ENCODE measurements at regions not wholly inside any gene's neighbourhood (a gene's known extent, or its start where the extent isn't known, plus 50 kb on each side); places are given as distances from the start of the nearest gene placed in this dataset.

DNA sequence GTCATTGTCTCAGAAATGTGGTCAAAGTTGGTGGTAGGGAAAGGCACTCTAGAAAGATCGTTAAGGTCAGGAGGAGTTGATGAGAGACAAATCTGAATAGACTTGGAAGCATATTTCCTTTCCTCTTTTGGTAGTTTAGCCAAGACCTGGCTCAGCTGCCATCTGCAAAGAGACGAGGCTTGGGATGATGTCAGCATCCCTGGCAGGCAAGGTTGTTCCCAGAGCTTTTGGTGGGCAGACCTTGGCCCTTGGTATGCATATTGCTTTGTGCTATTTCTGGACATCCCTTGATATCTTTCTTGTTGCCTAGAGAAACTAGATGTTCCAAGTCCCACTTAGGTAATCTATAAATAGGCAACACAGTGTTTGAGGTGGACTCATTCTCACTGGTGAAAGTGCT is 82.4 kb upstream of the NAF1 start:
- TF ChIP-seq POLR2AphosphoS5 (IDR thresholded peaks at IDR 0.05): no peak
- TF ChIP-seq CTCF (IDR thresholded peaks at IDR 0.05): no peak
